OCI-LY7 (cell line): ENCODE measurements at regions not wholly inside any gene's neighbourhood (a gene's known extent, or its start where the extent isn't known, plus 50 kb on each side); places are given as distances from the start of the nearest gene placed in this dataset.
"Not testable (repeated sequence)": the region's sequence is repeated elsewhere in the genome, so short reads cannot be mapped to it uniquely, and the experiment has no call there.

Experiments
- BruUV-seq: library from RNA; stranded (reverse); fragments of 400-500 nt; replicated peaks from 2 replicates; lab custom pipeline; 2021; lab: Mats Ljungman, UMichigan
- CTCF ChIA-PET: fragments of 300-600 bp; sonication (Branson Sonifier 250); formaldehyde crosslinking; loops from one replicate; lab custom pipeline; 2022; ENCODE audit warnings: antibody characterized with exemption; ENCODE audit not compliant: unreplicated experiment; lab: Charles Lee
- POLR2A ChIA-PET: fragments of 300-600 bp; sonication (Branson Sonifier 250); formaldehyde crosslinking; loops from one replicate; lab custom pipeline; 2022; ENCODE audit warnings: antibody characterized with exemption; lab: Charles Lee
- DNase-seq: peaks from one replicate; pipeline ENCODE4 v3.0.0-alpha.2; 2015; ENCODE audit warnings: low spot score
- H2AFZ ChIP-seq: fragments of 200-600 bp; sonication (generic), shearing (Covaris generic); 2 replicates; pipeline ENCODE4 v1.6.1; 2014; ENCODE audit warnings: mild to moderate bottlenecking, antibody characterized with exemption, low read length, moderate library complexity
- H3K27ac ChIP-seq: fragments of 200-600 bp; sonication (generic); 2 replicates; pipeline ENCODE4 v1.5.1; 2014; ENCODE audit warnings: mixed run types, low read depth, mild to moderate bottlenecking, moderate library complexity, low read length, inconsistent platforms; ENCODE audit not compliant: poor library complexity, severe bottlenecking
- H3K36me3 ChIP-seq: fragments of 200-600 bp; sonication (generic); 2 replicates; pipeline ENCODE4 v1.6.1; 2014; ENCODE audit warnings: mild to moderate bottlenecking, antibody characterized with exemption, low read length, moderate library complexity, mixed read lengths; ENCODE audit not compliant: insufficient read depth
- H3K4me1 ChIP-seq: fragments of 200-600 bp; sonication (generic); 2 replicates; pipeline ENCODE4 v1.5.1; 2014; ENCODE audit warnings: mild to moderate bottlenecking, low read length; ENCODE audit not compliant: insufficient read depth, poor library complexity, severe bottlenecking
- H3K4me2 ChIP-seq: fragments of 200-600 bp; sonication (generic); 2 replicates; pipeline ENCODE4 v1.6.1; 2014; ENCODE audit warnings: mild to moderate bottlenecking, low read length
- H3K4me3 ChIP-seq: fragments of 200-600 bp; sonication (generic); 2 replicates; pipeline ENCODE4 v1.5.1; 2014; ENCODE audit warnings: mild to moderate bottlenecking, low read depth, low read length; ENCODE audit not compliant: poor library complexity, severe bottlenecking
- H3K79me2 ChIP-seq: fragments of 200-600 bp; sonication (generic); 2 replicates; pipeline ENCODE4 v1.6.1; 2016; ENCODE audit warnings: low read depth, mild to moderate bottlenecking, low read length, moderate library complexity, mixed read lengths; ENCODE audit not compliant: insufficient read depth
- H3K9me2 ChIP-seq: fragments of 200-600 bp; sonication (generic); 2 replicates; pipeline ENCODE4 v1.6.1; 2016; ENCODE audit warnings: mild to moderate bottlenecking, low read length, mixed read lengths; ENCODE audit not compliant: insufficient read depth
- H3K9me3 ChIP-seq: fragments of 200-600 bp; sonication (generic); 2 replicates; pipeline ENCODE4 v1.6.1; 2014; ENCODE audit warnings: mild to moderate bottlenecking, mixed run types, low read length, mixed read lengths
- H4K20me1 ChIP-seq: fragments of 200-600 bp; sonication (generic); 2 replicates; pipeline ENCODE4 v1.6.1; 2014; ENCODE audit warnings: mild to moderate bottlenecking, antibody characterized with exemption, low read length, moderate library complexity, mixed read lengths; ENCODE audit not compliant: insufficient read depth
- CTCF ChIP-seq: fragments of 200-600 bp; sonication (generic); conservative IDR thresholded peaks from 2 replicates; pipeline ENCODE4 v1.5.1; 2014; ENCODE audit warnings: mild to moderate bottlenecking, antibody characterized with exemption, low read length, moderate library complexity, mixed read lengths
- EZH2phosphoT487 ChIP-seq: fragments of 200-600 bp; sonication (generic); IDR thresholded peaks from 2 replicates; pipeline ENCODE4 v1.6.1; 2018; ENCODE audit warnings: low read depth, borderline replicate concordance, mild to moderate bottlenecking, mixed run types, antibody characterized with exemption, low read length, moderate library complexity, mixed read lengths
- intact Hi-C: fragments of 100-400 bp; cut with micrococcal nuclease; formaldehyde crosslinking; loops from one replicate; pipeline ENCODE4 v1.10.0; 2022; ENCODE audit not compliant: unreplicated experiment

DNA sequence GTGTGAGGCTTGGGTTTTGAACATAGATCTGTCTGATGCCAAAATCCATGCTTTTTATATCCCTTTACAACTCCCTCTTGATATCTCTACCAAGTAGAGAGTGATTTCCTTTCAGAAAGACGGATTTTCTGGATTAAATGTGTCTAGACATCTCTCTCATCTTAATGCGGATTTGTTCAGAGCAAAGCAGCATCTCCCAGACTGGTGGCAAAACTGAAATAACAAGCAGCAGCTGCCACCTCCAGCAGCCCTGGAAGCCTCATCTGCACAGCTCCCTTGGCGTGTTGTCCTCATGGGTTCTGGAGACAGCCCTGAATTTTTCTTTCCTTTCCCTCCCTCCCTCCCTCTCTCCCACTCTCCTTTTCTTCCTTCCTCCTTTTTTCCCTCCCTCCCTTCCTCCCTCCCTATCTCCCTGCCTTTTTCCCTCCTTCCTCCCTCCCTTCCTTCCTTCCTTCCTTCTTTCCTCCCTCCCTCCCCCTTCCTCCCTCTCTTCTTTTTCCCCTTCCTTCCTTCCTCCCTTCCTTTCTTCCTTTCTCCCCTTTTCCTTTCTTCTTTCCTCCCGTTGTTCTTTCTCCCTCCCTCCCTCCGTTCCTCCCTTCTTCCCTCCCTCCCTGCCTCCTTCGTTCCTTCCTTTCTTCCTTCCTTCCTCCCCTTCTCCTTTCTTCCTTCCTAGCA is 639.9 kb downstream of the TYW1 start:
- Histone ChIP-seq H2AFZ (no peak overlapping the region), H3K36me3 (no peaks in the 10 kb centered on the region), H3K9me3 (no peaks in the 10 kb centered on the region), H3K27ac (no peak overlapping the region), H3K4me1 (no peaks in the 10 kb centered on the region), H3K4me2 (no peak overlapping the region), H4K20me1 (no peaks in the 10 kb centered on the region), H3K79me2 (no peaks in the 10 kb centered on the region), H3K9me2 (no peaks in the 10 kb centered on the region), H3K4me3 (no peak overlapping the region)
- CTCF ChIA-PET, result no interaction called here
- BruUV-seq, result no TSS peak
- no peak for DNase-seq
- POLR2A ChIA-PET, result no interaction called here
- TF ChIP-seq CTCF, result no peak
- TF ChIP-seq EZH2phosphoT487, result no peak
- intact Hi-C loops, result no loop called here

DNA sequence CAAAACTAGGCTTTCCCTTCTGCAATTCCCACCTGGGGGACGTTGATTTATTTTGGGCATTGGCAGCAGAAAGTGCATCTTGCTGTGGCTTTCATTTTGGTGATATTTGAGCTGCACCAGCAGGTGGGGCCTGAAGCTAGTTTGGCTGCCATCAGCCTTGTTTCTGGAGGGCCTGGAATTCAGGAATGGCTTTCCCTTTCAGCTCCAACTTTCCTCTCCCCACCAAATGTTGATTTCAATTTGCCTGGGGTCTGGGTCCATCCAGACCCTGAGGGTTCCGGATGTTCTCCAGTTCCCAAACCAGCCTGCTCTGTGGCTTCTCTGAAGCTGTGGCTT is 640.4 kb downstream of the TYW1 start:
- no peak overlapping the region for H2AFZ ChIP-seq
- ChIA-PET CTCF (no interaction called here), POLR2A (no interaction called here)
- no peak for DNase-seq
- no peak overlapping the region for H3K4me3 ChIP-seq
- no TSS peak for BruUV-seq
- no peaks in the 10 kb centered on the region for H3K4me1 ChIP-seq
- intact Hi-C loops, result no loop called here
- no peaks in the 10 kb centered on the region for H3K9me2 ChIP-seq
- no peaks in the 10 kb centered on the region for H3K9me3 ChIP-seq
- no peaks in the 10 kb centered on the region for H3K79me2 ChIP-seq
- no peak for TF ChIP-seq EZH2phosphoT487
- H3K4me2 ChIP-seq, result no peak overlapping the region
- no peaks in the 10 kb centered on the region for H3K36me3 ChIP-seq
- H4K20me1 ChIP-seq, result no peaks in the 10 kb centered on the region
- no peak overlapping the region for H3K27ac ChIP-seq

DNA sequence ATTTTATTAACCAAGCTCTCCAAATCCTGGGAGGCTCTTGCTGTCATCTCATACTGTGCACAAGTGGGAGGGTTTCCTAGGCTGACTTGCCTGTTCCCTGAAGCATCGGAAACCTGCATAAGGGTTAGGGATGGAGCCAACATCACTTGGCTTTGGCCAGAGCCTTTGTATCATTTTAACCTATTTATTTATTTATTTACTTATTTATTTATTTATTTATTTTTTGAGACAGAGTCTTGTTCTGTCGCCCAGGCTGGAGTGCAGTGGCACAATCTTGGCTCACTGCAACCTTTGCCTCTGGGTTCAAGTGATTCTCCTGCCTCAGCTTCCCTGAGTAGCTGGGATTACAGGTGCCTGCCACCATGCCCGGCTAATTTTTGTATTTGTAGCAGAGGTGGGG is 645.9 kb downstream of the TYW1 start:
- H4K20me1 ChIP-seq, H3K79me2 ChIP-seq, intact Hi-C loops, POLR2A ChIA-PET, H3K9me3 ChIP-seq, DNase-seq, H2AFZ ChIP-seq, H3K4me2 ChIP-seq, H3K4me3 ChIP-seq, H3K36me3 ChIP-seq, BruUV-seq, H3K9me2 ChIP-seq, H3K27ac ChIP-seq, H3K4me1 ChIP-seq, CTCF ChIA-PET: not testable (repeated sequence)

DNA sequence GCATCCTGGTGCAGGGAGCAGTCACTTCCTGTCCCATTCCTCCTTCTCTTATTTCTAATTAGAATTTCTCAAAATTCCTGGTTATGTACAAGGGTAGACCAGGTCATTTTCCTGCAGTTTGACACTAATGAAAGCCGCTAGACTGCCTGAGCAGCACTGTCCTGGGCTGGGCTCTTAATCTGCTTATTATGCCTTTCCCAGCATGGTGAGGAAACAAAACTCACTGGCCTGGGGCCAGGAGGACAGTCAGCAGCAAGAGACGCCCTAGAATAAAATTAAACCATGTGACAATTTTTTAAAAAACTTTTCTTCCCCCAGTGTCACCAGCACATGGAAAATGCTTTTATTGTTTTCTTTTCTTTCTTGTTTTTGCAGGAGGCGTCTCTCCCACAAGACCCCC is 647.5 kb downstream of the TYW1 start:
- Histone ChIP-seq H3K9me3 (no peaks in the 10 kb centered on the region), H3K36me3 (no peaks in the 10 kb centered on the region), H3K4me2 (no peak overlapping the region), H3K79me2 (no peaks in the 10 kb centered on the region), H3K4me1 (no peaks in the 10 kb centered on the region), H2AFZ (no peak overlapping the region), H4K20me1 (no peaks in the 10 kb centered on the region), H3K27ac (no peak overlapping the region), H3K9me2 (no peaks in the 10 kb centered on the region), H3K4me3 (no peak overlapping the region)
- ChIA-PET CTCF (no interaction called here), POLR2A (no interaction called here)
- TF ChIP-seq CTCF, result no peak
- BruUV-seq, result no TSS peak
- intact Hi-C loops, result no loop called here
- DNase-seq, result no peak
